ENCODE measurements at regions not wholly inside any gene's neighbourhood (a gene's known extent, or its start where the extent isn't known, plus 50 kb on each side); places are given as distances from the start of the nearest gene placed in this dataset.

DNA sequence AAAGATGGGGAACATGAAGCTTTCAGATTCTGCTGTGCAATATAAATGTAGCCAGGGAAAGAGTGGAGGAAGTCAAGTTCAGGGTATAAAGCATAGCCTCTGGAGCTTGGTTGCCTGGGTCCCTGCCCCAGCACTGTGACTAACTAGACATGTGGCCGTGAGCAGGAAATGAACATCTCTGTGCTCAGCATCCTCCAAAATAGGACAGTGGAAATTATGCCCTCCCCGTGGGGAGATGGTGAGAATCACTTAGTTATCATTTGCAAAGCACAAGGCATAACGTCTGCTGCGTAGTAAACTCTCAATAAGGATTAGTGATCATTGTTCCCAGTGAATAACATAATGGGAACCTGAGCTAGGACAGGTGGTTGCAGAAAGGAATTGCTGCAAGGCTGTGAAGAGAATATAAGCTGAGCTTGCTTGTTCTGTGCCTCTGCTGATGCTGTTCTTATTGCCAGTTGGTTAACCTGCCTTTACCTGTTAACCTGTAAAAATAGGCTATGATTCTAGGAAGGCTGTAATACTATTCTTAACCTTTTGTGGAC is 441.0 kb downstream of the COG6 start:
- Histone ChIP-seq H3K4ac (ENCODE audit: low read length) (no peak overlapping the region), H2AFZ (ENCODE audit: low read length) (no peak overlapping the region), H3K27me3 (ENCODE audit: control insufficient read depth in 3 of 3, insufficient read depth in 3 of 3, low read depth in 1 of 3, low read length in 3 of 3) (no peaks in the 10 kb centered on the region), H4K91ac (ENCODE audit: low read depth, low read length, poor library complexity) (no peak overlapping the region), H3K4me3 (ENCODE audit: low read length in 2 of 2) (no peak overlapping the region), H2BK120ac (ENCODE audit: low read depth, low read length) (no peak overlapping the region), H3K23ac (ENCODE audit: low read depth, low read length, poor library complexity) (no peak overlapping the region), H3K9me3 (replicated peaks in 1 of 2; ENCODE audit: control insufficient read depth in 2 of 2, insufficient read depth in 1 of 2, low read depth in 1 of 2, low read length in 2 of 2) (peaks cover 4 to 6% of the 10 kb centered on the region in 2 donors), H3K27ac (replicated peaks; ENCODE audit: low read length) (no peak overlapping the region), H2BK15ac (ENCODE audit: low read length) (no peak overlapping the region), H3K36me3 (replicated peaks in 1 of 2; ENCODE audit: control insufficient read depth in 2 of 2, insufficient read depth in 2 of 2, low read length in 2 of 2) (no peaks in the 10 kb centered on the region), H3K4me2 (ENCODE audit: insufficient read depth, low read length, poor library complexity, severe bottlenecking) (no peak overlapping the region), H3K4me1 (ENCODE audit: control insufficient read depth in 2 of 2, insufficient read depth in 1 of 2, low read depth in 1 of 2, low read length in 2 of 2) (peaks cover 0 to 8% of the 10 kb centered on the region in 2 donors), H3K14ac (ENCODE audit: low read length) (no peak overlapping the region), H2BK12ac (ENCODE audit: low read length) (no peak overlapping the region), H4K8ac (ENCODE audit: low read depth, low read length) (no peak overlapping the region), H3K9ac (ENCODE audit: low read depth, low read length, poor library complexity) (no peak overlapping the region), H2BK5ac (ENCODE audit: low read length) (no peak overlapping the region), H2AK5ac (ENCODE audit: low read depth, low read length) (no peak overlapping the region), H3K18ac (ENCODE audit: low read length) (no peak overlapping the region), H3K79me1 (ENCODE audit: low read depth, low read length) (no peaks in the 10 kb centered on the region)
- no CpG with 5 or more reads among the region's 4 CpGs for WGBS, 2 donors (ENCODE audit: extremely low coverage in 2 of 2, insufficient read length in 2 of 2, insufficient replicate concordance in 1 of 2)
- DNase-seq (ENCODE audit: low spot score), result no peak

DNA sequence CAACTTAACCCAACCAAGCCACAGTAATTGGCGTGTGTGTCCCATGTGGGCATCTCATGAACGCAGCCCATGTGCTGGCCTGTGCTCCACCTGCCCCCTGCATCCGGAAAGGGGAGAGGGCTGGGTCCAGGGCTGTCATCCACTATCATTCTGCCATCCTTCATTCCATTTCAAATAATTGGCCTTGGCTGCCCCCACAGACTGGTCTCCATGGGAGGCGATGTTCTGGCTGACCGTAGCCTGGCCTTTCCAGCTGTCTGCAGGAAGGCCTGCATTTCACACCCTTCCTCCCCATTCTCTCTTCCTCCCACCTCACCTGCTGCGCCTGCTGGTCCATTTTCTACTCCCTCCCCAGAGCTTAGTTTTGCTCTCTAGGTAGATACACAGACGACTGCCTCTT is 442.8 kb downstream of the COG6 start:
- Histone ChIP-seq H3K9ac (ENCODE audit: low read depth, low read length, poor library complexity) (no peak overlapping the region), H3K4me3 (ENCODE audit: low read length in 2 of 2) (no peak overlapping the region), H3K4ac (ENCODE audit: low read length) (no peak overlapping the region), H3K23ac (ENCODE audit: low read depth, low read length, poor library complexity) (peak overlapping the region; percentile 34), H2BK5ac (ENCODE audit: low read length) (no peak overlapping the region), H3K9me3 (replicated peaks in 1 of 2; ENCODE audit: control insufficient read depth in 2 of 2, insufficient read depth in 1 of 2, low read depth in 1 of 2, low read length in 2 of 2) (peaks cover 4 to 6% of the 10 kb centered on the region in 2 donors), H4K8ac (ENCODE audit: low read depth, low read length) (no peak overlapping the region), H2BK120ac (ENCODE audit: low read depth, low read length) (peak overlapping the region; percentile 75), H3K27me3 (ENCODE audit: control insufficient read depth in 3 of 3, insufficient read depth in 3 of 3, low read depth in 1 of 3, low read length in 3 of 3) (peaks cover 0 to 2% (median 0%) of the 10 kb centered on the region in 3 experiments), H2AK5ac (ENCODE audit: low read depth, low read length) (no peak overlapping the region), H3K4me2 (ENCODE audit: insufficient read depth, low read length, poor library complexity, severe bottlenecking) (no peak overlapping the region), H2BK15ac (ENCODE audit: low read length) (no peak overlapping the region), H2AFZ (ENCODE audit: low read length) (no peak overlapping the region), H3K14ac (ENCODE audit: low read length) (peak overlapping the region; percentile 26), H3K79me1 (ENCODE audit: low read depth, low read length) (no peaks in the 10 kb centered on the region), H3K4me1 (ENCODE audit: control insufficient read depth in 2 of 2, insufficient read depth in 1 of 2, low read depth in 1 of 2, low read length in 2 of 2) (peaks cover 0 to 12% of the 10 kb centered on the region in 2 donors), H3K18ac (ENCODE audit: low read length) (peak overlapping the region; percentile 19), H3K27ac (replicated peaks; ENCODE audit: low read length) (no peak overlapping the region), H3K36me3 (replicated peaks in 1 of 2; ENCODE audit: control insufficient read depth in 2 of 2, insufficient read depth in 2 of 2, low read length in 2 of 2) (no peaks in the 10 kb centered on the region), H2BK12ac (ENCODE audit: low read length) (no peak overlapping the region), H4K91ac (ENCODE audit: low read depth, low read length, poor library complexity) (no peak overlapping the region)
- no CpG with 5 or more reads among the region's 7 CpGs for WGBS, 2 donors (ENCODE audit: extremely low coverage in 2 of 2, insufficient read length in 2 of 2, insufficient replicate concordance in 1 of 2)
- no peak for DNase-seq (ENCODE audit: low spot score)

DNA sequence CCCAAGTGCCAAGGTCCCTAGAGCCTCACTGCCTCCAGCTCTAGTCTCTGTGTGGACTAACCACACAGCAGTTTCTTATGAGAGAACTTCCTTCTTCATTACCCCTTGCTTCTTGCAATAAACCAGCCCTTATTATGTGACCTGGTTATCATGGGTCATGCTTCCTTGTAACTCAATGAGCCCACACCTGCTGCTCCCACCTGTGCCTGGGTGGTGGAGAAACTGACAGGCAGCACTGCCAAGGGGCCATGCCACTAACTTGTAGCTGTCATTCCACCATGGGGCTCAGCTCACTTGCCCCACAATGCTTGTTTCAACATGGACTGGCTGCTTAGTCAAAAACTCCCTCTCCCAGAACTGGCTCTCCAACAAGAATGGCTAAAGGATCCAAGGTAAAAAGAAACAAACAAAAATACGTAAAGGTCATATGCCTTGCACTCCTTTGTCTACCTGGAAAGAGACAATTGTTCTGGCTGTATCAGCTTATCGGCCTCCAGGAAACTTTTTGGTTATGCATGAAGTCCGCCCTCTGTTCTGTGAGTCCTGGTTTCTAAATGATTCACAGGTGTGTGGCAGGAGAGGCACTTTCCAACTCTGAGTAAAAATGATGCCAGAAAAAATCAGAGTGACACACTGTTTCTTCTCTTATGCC is 446.4 kb downstream of the COG6 start:
- H2BK5ac ChIP-seq (ENCODE audit: low read length), result no peak overlapping the region

DNA sequence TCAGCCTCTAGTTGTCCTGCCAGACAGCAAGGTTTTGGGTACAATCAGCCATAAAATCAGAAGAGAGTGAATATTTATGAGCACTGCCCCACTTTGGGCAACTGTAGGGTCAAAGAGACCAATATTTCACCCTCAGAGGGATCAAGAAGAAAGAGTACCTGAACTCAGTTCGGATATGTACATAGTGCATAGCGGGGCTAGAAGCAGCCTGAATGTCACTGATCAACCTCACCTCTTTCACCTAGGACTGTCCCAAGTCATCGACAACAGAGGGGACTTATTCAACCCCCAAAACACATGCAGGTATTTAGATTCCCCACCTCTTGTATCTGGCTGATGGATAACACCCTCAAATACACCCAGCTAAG is 446.9 kb downstream of the COG6 start:
- WGBS, 2 donors (ENCODE audit: extremely low coverage in 2 of 2, insufficient read length in 2 of 2, insufficient replicate concordance in 1 of 2), result no CpG with 5 or more reads among the region's 3 CpGs
- no peak overlapping the region for H3K27ac ChIP-seq (replicated peaks; ENCODE audit: low read length)

More for the DNA sequence above, 446.4 kb downstream of the COG6 start:
- H3K14ac ChIP-seq (ENCODE audit: low read length), result no peak overlapping the region
- DNase-seq (ENCODE audit: low spot score), result no peak
- H2BK120ac ChIP-seq (ENCODE audit: low read depth, low read length), result no peak overlapping the region
- H3K18ac ChIP-seq (ENCODE audit: low read length), result no peak overlapping the region
- no peak overlapping the region for H4K8ac ChIP-seq (ENCODE audit: low read depth, low read length)
- no peaks in the 10 kb centered on the region for H3K79me1 ChIP-seq (ENCODE audit: low read depth, low read length)
- no peak overlapping the region for H3K4me2 ChIP-seq (ENCODE audit: insufficient read depth, low read length, poor library complexity, severe bottlenecking)
- no peak overlapping the region for H3K4ac ChIP-seq (ENCODE audit: low read length)
- no peak overlapping the region for H3K9ac ChIP-seq (ENCODE audit: low read depth, low read length, poor library complexity)
- peaks cover 4 to 6% of the 10 kb centered on the region in 2 donors for H3K9me3 ChIP-seq (replicated peaks in 1 of 2; ENCODE audit: control insufficient read depth in 2 of 2, insufficient read depth in 1 of 2, low read depth in 1 of 2, low read length in 2 of 2)
- no peak overlapping the region for H3K4me3 ChIP-seq (ENCODE audit: low read length in 2 of 2)
- no peak overlapping the region for H4K91ac ChIP-seq (ENCODE audit: low read depth, low read length, poor library complexity)
- peaks cover 0 to 2% (median 0%) of the 10 kb centered on the region in 3 experiments for H3K27me3 ChIP-seq (ENCODE audit: control insufficient read depth in 3 of 3, insufficient read depth in 3 of 3, low read depth in 1 of 3, low read length in 3 of 3)
- no peak overlapping the region for H2AFZ ChIP-seq (ENCODE audit: low read length)
- H3K23ac ChIP-seq (ENCODE audit: low read depth, low read length, poor library complexity), result no peak overlapping the region
- no peak overlapping the region for H2AK5ac ChIP-seq (ENCODE audit: low read depth, low read length)
- no peak overlapping the region for H3K27ac ChIP-seq (replicated peaks; ENCODE audit: low read length)
- peak overlapping the region; percentile 69 for H2BK15ac ChIP-seq (ENCODE audit: low read length)
- no peaks in the 10 kb centered on the region for H3K36me3 ChIP-seq (replicated peaks in 1 of 2; ENCODE audit: control insufficient read depth in 2 of 2, insufficient read depth in 2 of 2, low read length in 2 of 2)
- H2BK12ac ChIP-seq (ENCODE audit: low read length), result no peak overlapping the region
- no CpG with 5 or more reads among the region's 3 CpGs for WGBS, 2 donors (ENCODE audit: extremely low coverage in 2 of 2, insufficient read length in 2 of 2, insufficient replicate concordance in 1 of 2)
- peaks cover 0 to 5% of the 10 kb centered on the region in 2 donors for H3K4me1 ChIP-seq (ENCODE audit: control insufficient read depth in 2 of 2, insufficient read depth in 1 of 2, low read depth in 1 of 2, low read length in 2 of 2)

More for the DNA sequence above, 446.9 kb downstream of the COG6 start:
- Histone ChIP-seq H2BK5ac (ENCODE audit: low read length) (no peak overlapping the region), H2BK15ac (ENCODE audit: low read length) (no peak overlapping the region), H3K9me3 (replicated peaks in 1 of 2; ENCODE audit: control insufficient read depth in 2 of 2, insufficient read depth in 1 of 2, low read depth in 1 of 2, low read length in 2 of 2) (peaks cover 4 to 6% of the 10 kb centered on the region in 2 donors), H3K14ac (ENCODE audit: low read length) (no peak overlapping the region), H3K4me2 (ENCODE audit: insufficient read depth, low read length, poor library complexity, severe bottlenecking) (no peak overlapping the region), H3K4me3 (ENCODE audit: low read length in 2 of 2) (no peak overlapping the region), H3K36me3 (replicated peaks in 1 of 2; ENCODE audit: control insufficient read depth in 2 of 2, insufficient read depth in 2 of 2, low read length in 2 of 2) (no peaks in the 10 kb centered on the region), H3K18ac (ENCODE audit: low read length) (no peak overlapping the region), H3K4me1 (ENCODE audit: control insufficient read depth in 2 of 2, insufficient read depth in 1 of 2, low read depth in 1 of 2, low read length in 2 of 2) (peaks cover 0 to 5% of the 10 kb centered on the region in 2 donors), H3K27me3 (ENCODE audit: control insufficient read depth in 3 of 3, insufficient read depth in 3 of 3, low read depth in 1 of 3, low read length in 3 of 3) (peaks cover 0 to 2% (median 0%) of the 10 kb centered on the region in 3 experiments), H2BK12ac (ENCODE audit: low read length) (no peak overlapping the region), H3K4ac (ENCODE audit: low read length) (no peak overlapping the region), H4K8ac (ENCODE audit: low read depth, low read length) (no peak overlapping the region), H2AK5ac (ENCODE audit: low read depth, low read length) (no peak overlapping the region), H3K9ac (ENCODE audit: low read depth, low read length, poor library complexity) (no peak overlapping the region), H3K23ac (ENCODE audit: low read depth, low read length, poor library complexity) (no peak overlapping the region), H4K91ac (ENCODE audit: low read depth, low read length, poor library complexity) (no peak overlapping the region), H2BK120ac (ENCODE audit: low read depth, low read length) (no peak overlapping the region), H3K79me1 (ENCODE audit: low read depth, low read length) (no peaks in the 10 kb centered on the region), H2AFZ (ENCODE audit: low read length) (no peak overlapping the region)
- no peak for DNase-seq (ENCODE audit: low spot score)

Measured in neuronal stem cell (in vitro differentiated cells).